ENCODE measurements at regions not wholly inside any gene's neighbourhood (a gene's known extent, or its start where the extent isn't known, plus 50 kb on each side); places are given as distances from the start of the nearest gene placed in this dataset.

GRCh38 chr4:160831165-160831922 lies 1332.5 kb downstream of the FSTL5 start:
- DNase-seq (ENCODE audit: low read depth in 2 of 2) = no peak

- no peak for DNase-seq (ENCODE audit: low read depth in 2 of 2)
Observed at GRCh38 chr4:160835789-160836188, 1328.0 kb downstream of the FSTL5 start.

- DNase-seq (ENCODE audit: low read depth in 2 of 2) = no peak
Observed at GRCh38 chr4:160836431-160836830, 1327.4 kb downstream of the FSTL5 start.

- no peak for DNase-seq (ENCODE audit: low read depth in 2 of 2)
Observed at GRCh38 chr4:160846121-160846520, 1317.7 kb downstream of the FSTL5 start.

GRCh38 chr4:160847228-160847627 lies 1316.6 kb downstream of the FSTL5 start:
- DNase-seq (ENCODE audit: low read depth in 2 of 2) = no peak

GRCh38 chr4:160848489-160848888 lies 1315.3 kb downstream of the FSTL5 start:
- DNase-seq (ENCODE audit: low read depth in 2 of 2) = no peak

- DNase-seq (ENCODE audit: low read depth in 2 of 2) = no peak
Observed at GRCh38 chr4:160848901-160849760, 1314.7 kb downstream of the FSTL5 start.

GRCh38 chr4:160864253-160864652 lies 1299.5 kb downstream of the FSTL5 start:
- DNase-seq (ENCODE audit: low read depth in 2 of 2) = no peak

GRCh38 chr4:160869899-160870298 lies 1293.9 kb downstream of the FSTL5 start:
- DNase-seq (ENCODE audit: low read depth in 2 of 2) = no peak

GRCh38 chr4:160872491-160872890 lies 1291.3 kb downstream of the FSTL5 start:
- no peak for DNase-seq (ENCODE audit: low read depth in 2 of 2)

- DNase-seq (ENCODE audit: low read depth in 2 of 2) = no peak
Observed at GRCh38 chr4:160877087-160877790, 1286.6 kb downstream of the FSTL5 start.

- DNase-seq (ENCODE audit: low read depth in 2 of 2) = no peak
Observed at GRCh38 chr4:160880180-160880579, 1283.6 kb downstream of the FSTL5 start.

GRCh38 chr4:160887668-160888067 lies 1276.1 kb downstream of the FSTL5 start:
- DNase-seq (ENCODE audit: low read depth in 2 of 2) = no peak

GRCh38 chr4:160894128-160894527 lies 1269.7 kb downstream of the FSTL5 start:
- DNase-seq (ENCODE audit: low read depth in 2 of 2) = no peak

GRCh38 chr4:160894809-160895208 lies 1269.0 kb downstream of the FSTL5 start:
- no peak for DNase-seq (ENCODE audit: low read depth in 2 of 2)

- no peak for DNase-seq (ENCODE audit: low read depth in 2 of 2)
Observed at GRCh38 chr4:160927311-160927710, 1236.5 kb downstream of the FSTL5 start.

GRCh38 chr4:160928482-160928881 lies 1235.3 kb downstream of the FSTL5 start:
- no peak for DNase-seq (ENCODE audit: low read depth in 2 of 2)

GRCh38 chr4:160947653-160948052 lies 1216.1 kb downstream of the FSTL5 start:
- no peak for DNase-seq (ENCODE audit: low read depth in 2 of 2)

- DNase-seq (ENCODE audit: low read depth in 2 of 2) = no peak
Observed at GRCh38 chr4:160956875-160957274, 1206.9 kb downstream of the FSTL5 start.

GRCh38 chr4:160969925-160970324 lies 1193.9 kb downstream of the FSTL5 start:
- DNase-seq (ENCODE audit: low read depth in 2 of 2) = no peak

- DNase-seq (ENCODE audit: low read depth in 2 of 2) = no peak
Observed at GRCh38 chr4:160980091-160980490, 1183.7 kb downstream of the FSTL5 start.

GRCh38 chr4:160981083-160981482 lies 1182.7 kb downstream of the FSTL5 start:
- DNase-seq (ENCODE audit: low read depth in 2 of 2) = no peak

Data from stimulated activated CD8-positive, alpha-beta memory T cell treated with anti-CD3 and anti-CD28 coated beads, Interleukin-2, amount 100 ng/mL, for 48 hours (primary cell).